Lung (tissue), 11 donors: ENCODE measurements at regions not wholly inside any gene's neighbourhood (a gene's known extent, or its start where the extent isn't known, plus 50 kb on each side); places are given as distances from the start of the nearest gene placed in this dataset.

ENCODE experiments used
- ATAC-seq: fragments of 200-7000 bp; cut with Tn5 transposase; one replicate; pipeline ENCODE4 v1.9.1; 2020; ENCODE audit warnings: moderate number of reproducible peaks; ENCODE audit not compliant: insufficient read depth, low FRiP score
- DNase-seq, 3 donors: peaks; one replicate each; pipeline ENCODE4 v3.0.0-alpha.2; 2013 to 2017
- H3K27ac ChIP-seq, 2 donors: one replicate each; pipeline ENCODE4 v1.5.1; 2013; ENCODE audit warnings: mild to moderate bottlenecking in 2 of 2, moderate library complexity in 2 of 2, control low read depth in 1 of 2, inconsistent platforms in 1 of 2, low read depth in 1 of 2, low read length in 1 of 2
- H3K27me3 ChIP-seq, 3 donors: one replicate each; pipeline ENCODE4 v1.5.1; 2013; ENCODE audit warnings: low read length in 2 of 3; ENCODE audit not compliant: control insufficient read depth in 3 of 3, insufficient read depth in 3 of 3
- H3K36me3 ChIP-seq, 4 donors: one replicate each; pipeline ENCODE4 v1.5.1; 2013; ENCODE audit warnings: low read length in 4 of 4, mild to moderate bottlenecking in 1 of 4, moderate library complexity in 1 of 4; ENCODE audit not compliant: control insufficient read depth in 4 of 4, insufficient read depth in 4 of 4
- H3K4me1 ChIP-seq, 5 donors: one replicate each; pipeline ENCODE4 v1.5.1; 2013; ENCODE audit warnings: low read length in 5 of 5, mild to moderate bottlenecking in 2 of 5, moderate library complexity in 1 of 5; ENCODE audit not compliant: control insufficient read depth in 5 of 5, insufficient read depth in 5 of 5
- H3K4me3 ChIP-seq: one replicate; pipeline ENCODE4 v1.5.1; 2013; ENCODE audit warnings: mild to moderate bottlenecking, control low read depth, moderate library complexity
- H3K9ac ChIP-seq, 2 donors: one replicate each; pipeline ENCODE4 v1.5.1; 2013; ENCODE audit warnings: low read length in 2 of 2, control low read depth in 1 of 2; ENCODE audit not compliant: insufficient read depth in 1 of 2
- H3K9me3 ChIP-seq, 4 donors: one replicate each; pipeline ENCODE4 v1.5.1; 2013; ENCODE audit warnings: low read length in 3 of 4, mild to moderate bottlenecking in 1 of 4, moderate library complexity in 1 of 4; ENCODE audit not compliant: control insufficient read depth in 4 of 4, insufficient read depth in 3 of 4
- WGBS, 2 donors: extraction: QIAGEN DNeasy Blood & Tissue Kit; methylation state at CpG; one replicate each; pipeline ENCODE4 v1.1.7; 2013; 5-methylcytosine and 5-hydroxymethylcytosine counted together
- TF ChIP-seq, protein P1 (sequence below): IDR thresholded peaks from 2 replicates; pipeline ENCODE4 v1.5.1; 2012; ENCODE audit warnings: mild to moderate bottlenecking; ENCODE audit errors: control extremely low read depth, extremely low read depth
- donor health status: control.
- donor health status: control.
- donor health status: Bipolar disorder and iron deficiency.
- donor health status: healthy.
- donor health status: DM: yes; HTN: yes; CAD: no.

DNA sequence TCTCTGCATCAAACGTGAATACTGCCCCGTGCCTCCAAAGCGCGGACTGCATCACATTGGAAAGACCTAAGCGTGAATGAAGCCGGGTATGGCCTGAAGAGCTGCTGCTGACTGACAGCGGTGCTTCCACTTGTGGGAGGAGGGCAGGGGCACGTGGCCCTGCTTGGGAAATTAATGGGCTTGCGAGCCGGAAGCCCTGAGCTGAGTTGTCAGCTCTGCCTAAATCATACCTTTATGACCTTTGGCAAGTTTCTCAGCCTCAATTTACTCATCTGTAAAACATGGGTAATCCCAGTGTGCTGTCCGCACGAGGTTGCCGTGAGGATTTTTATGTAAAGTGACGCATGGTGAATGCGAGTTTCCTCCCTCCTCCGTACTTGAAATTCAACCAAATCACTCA, 67.0 kb upstream of the FOXQ1 start:
- no peaks in the 10 kb centered on the region for H3K27me3 ChIP-seq
- TF ChIP-seq, protein P1, sequence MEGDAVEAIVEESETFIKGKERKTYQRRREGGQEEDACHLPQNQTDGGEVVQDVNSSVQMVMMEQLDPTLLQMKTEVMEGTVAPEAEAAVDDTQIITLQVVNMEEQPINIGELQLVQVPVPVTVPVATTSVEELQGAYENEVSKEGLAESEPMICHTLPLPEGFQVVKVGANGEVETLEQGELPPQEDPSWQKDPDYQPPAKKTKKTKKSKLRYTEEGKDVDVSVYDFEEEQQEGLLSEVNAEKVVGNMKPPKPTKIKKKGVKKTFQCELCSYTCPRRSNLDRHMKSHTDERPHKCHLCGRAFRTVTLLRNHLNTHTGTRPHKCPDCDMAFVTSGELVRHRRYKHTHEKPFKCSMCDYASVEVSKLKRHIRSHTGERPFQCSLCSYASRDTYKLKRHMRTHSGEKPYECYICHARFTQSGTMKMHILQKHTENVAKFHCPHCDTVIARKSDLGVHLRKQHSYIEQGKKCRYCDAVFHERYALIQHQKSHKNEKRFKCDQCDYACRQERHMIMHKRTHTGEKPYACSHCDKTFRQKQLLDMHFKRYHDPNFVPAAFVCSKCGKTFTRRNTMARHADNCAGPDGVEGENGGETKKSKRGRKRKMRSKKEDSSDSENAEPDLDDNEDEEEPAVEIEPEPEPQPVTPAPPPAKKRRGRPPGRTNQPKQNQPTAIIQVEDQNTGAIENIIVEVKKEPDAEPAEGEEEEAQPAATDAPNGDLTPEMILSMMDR: no peak
- H3K27ac ChIP-seq: no peak overlapping the region
- H3K9me3 ChIP-seq: peaks cover 0 to 8% (median 0%) of the 10 kb centered on the region in 4 donors
- no peaks in the 10 kb centered on the region for H3K36me3 ChIP-seq
- no peak for DNase-seq
- ATAC-seq: no peak
- 77 to 81% methylated on average over 16 of the region's 16 CpGs for WGBS, 2 donors
- peaks cover 0 to 8% (median 3%) of the 10 kb centered on the region in 5 donors for H3K4me1 ChIP-seq
- no peak overlapping the region for H3K9ac ChIP-seq
- no peak overlapping the region for H3K4me3 ChIP-seq

DNA sequence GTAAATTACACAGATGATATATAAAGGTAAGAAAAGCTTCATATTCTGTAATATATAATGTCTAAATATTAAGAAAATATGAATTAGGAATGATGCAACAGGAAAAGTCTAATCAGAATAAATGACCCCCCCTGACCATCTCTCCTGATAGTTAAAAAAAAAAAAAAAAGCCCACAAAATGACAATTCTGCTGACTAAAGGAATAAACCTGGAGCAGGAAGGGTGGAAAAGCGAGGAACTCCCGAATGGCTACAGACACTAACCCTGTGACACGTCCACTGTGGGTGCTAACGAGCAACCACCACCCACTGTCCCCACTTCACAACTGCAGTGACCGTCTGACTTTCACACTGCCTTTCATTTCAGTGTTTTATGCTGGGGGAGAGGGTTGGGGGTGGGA, 67.6 kb upstream of the FOXQ1 start:
- H3K4me1 ChIP-seq: peaks cover 0 to 8% (median 3%) of the 10 kb centered on the region in 5 donors
- TF ChIP-seq, protein P1: no peak
- no peaks in the 10 kb centered on the region for H3K27me3 ChIP-seq
- H3K27ac ChIP-seq: no peak overlapping the region
- H3K36me3 ChIP-seq: no peaks in the 10 kb centered on the region
- DNase-seq (no peak), ATAC-seq (no peak)
- 92 to 94% methylated on average over 5 of the region's 5 CpGs for WGBS, 2 donors
- no peak overlapping the region for H3K4me3 ChIP-seq
- H3K9me3 ChIP-seq: peaks cover 0 to 5% (median 0%) of the 10 kb centered on the region in 4 donors
- no peak overlapping the region for H3K9ac ChIP-seq

DNA sequence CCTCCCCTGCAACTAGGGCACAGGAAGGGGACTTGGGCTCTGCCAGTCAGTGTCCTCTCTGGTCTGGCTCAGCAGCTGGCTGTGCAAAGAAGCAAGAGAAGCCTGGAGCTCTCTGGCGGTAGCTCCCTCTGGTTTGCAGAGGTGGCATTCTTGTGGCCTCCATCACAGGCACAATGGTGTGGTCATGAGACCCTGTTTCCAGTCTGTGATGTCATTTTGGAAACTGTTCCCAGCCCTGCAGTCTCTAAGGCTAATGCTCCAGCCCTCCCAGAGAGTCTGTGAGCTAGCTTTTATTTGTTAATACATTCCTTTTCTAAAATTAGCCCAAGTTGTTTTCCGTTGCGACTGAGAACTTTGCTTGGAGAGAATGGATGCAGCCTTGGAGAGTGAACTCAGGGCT, 69.5 kb upstream of the FOXQ1 start:
- H3K27ac ChIP-seq: no peak overlapping the region
- peaks cover 0 to 8% (median 3%) of the 10 kb centered on the region in 5 donors for H3K4me1 ChIP-seq
- ATAC-seq (no peak), DNase-seq (peak in 1 of 3 donors; percentile 71)
- TF ChIP-seq, protein P1: no peak
- 70 to 72% methylated on average over 3 of the region's 3 CpGs for WGBS, 2 donors
- no peak overlapping the region for H3K4me3 ChIP-seq
- H3K27me3 ChIP-seq: no peaks in the 10 kb centered on the region
- H3K36me3 ChIP-seq: no peaks in the 10 kb centered on the region
- peaks cover 0 to 2% (median 0%) of the 10 kb centered on the region in 4 donors for H3K9me3 ChIP-seq
- H3K9ac ChIP-seq: no peak overlapping the region

DNA sequence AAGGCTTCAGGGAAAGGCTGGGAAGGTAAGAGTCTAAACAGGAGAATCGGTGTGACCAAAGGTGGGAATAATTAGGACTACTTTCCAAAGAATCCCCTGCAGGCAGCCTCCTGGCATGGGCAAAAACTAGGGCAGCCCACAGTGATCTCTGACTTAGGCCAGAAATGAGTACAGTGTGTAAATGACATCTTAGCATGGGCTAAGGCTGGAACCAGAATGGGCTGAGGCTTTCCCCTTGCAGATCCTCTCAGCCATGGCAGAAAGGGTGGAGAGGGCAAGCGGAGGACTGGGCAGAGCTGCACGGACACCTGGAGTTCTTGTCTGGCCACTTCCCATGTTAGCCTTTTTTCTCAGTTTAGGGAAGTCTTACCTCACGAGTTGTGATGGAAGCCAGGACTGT, 69.9 kb upstream of the FOXQ1 start:
- Histone ChIP-seq H3K9me3 (peaks cover 0 to 2% (median 0%) of the 10 kb centered on the region in 4 donors), H3K36me3 (no peaks in the 10 kb centered on the region), H3K27me3 (no peaks in the 10 kb centered on the region), H3K4me3 (no peak overlapping the region), H3K4me1 (peaks cover 0 to 8% (median 3%) of the 10 kb centered on the region in 5 donors), H3K9ac (no peak overlapping the region), H3K27ac (no peak overlapping the region)
- TF ChIP-seq, protein P1: no peak
- 71 to 74% methylated on average over 4 of the region's 4 CpGs for WGBS, 2 donors
- no peak for ATAC-seq
- no peak for DNase-seq
